Activated CD4-positive, alpha-beta T cell treated with anti-CD3 and anti-CD28 coated beads, Interleukin-2, amount 50 U/mL, for 4 hours (primary cell): ENCODE measurements at regions not wholly inside any gene's neighbourhood (a gene's known extent, or its start where the extent isn't known, plus 50 kb on each side); places are given as distances from the start of the nearest gene placed in this dataset.

ENCODE experiments used
- DNase-seq, 2 experiments: peaks; one replicate each; pipeline ENCODE4 v3.0.0-alpha.2; 2020

GRCh38 chr4:22217480-22217879 lies 268.9 kb upstream of the KCNIP4 start:
- no peak for DNase-seq

DNA sequence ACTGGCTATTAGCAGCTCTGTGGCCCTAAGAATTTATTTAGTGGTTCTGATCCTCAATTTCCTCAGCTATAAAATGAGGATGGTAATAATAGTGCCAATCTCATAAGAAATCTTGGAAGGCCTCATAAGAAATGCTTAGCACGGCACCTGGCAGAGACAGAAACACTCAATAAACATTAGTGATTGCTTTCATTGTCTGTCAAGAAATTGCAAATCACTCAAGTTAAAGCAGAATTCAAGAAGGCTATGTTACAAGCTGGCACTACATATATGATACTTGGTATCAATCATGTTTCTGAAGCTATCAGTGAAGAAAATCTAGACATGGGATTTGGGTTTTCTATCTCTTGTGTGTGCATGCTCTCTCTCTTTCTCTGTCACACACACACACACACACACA lies 267.7 kb upstream of the KCNIP4 start:
- DNase-seq, result no peak

GRCh38 chr4:22215084-22215483 lies 266.5 kb upstream of the KCNIP4 start:
- DNase-seq, result no peak

GRCh38 chr4:22203711-22204011 lies 255.1 kb upstream of the KCNIP4 start:
- no peak for DNase-seq

DNA sequence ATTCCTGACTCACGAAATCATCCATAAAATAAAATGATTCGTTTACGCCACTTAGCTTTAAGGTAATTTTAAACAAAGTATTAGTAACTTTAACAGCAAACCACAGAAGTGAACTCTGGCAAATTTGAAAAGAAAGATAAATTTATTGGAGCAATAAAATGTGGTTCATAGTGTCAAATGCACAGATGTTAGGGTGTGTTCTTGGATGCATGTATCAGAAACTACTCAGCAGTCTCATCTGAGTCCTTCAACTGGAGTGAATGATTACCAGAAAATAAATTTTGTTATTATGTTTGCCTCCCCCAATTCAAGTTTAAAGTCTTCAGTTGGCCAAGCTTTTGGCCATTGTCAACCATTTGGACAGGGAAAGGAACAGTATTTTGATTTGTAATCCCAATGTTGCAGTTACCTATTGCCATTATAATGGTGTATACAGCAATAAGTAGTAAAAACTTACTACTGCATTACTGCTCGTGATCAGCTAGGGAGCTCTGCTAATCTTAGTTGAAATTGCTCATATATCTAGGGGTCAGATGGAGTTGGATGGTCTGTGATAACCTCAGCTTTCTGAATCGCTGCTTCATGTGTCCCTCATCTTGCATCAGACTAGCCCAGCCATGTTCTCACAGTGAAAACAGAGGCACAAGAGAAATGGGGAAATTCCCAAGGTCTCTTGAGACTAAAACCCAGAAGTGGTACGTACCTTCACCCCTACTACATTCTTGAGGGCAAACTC lies 254.6 kb upstream of the KCNIP4 start:
- DNase-seq, result no peak

DNA sequence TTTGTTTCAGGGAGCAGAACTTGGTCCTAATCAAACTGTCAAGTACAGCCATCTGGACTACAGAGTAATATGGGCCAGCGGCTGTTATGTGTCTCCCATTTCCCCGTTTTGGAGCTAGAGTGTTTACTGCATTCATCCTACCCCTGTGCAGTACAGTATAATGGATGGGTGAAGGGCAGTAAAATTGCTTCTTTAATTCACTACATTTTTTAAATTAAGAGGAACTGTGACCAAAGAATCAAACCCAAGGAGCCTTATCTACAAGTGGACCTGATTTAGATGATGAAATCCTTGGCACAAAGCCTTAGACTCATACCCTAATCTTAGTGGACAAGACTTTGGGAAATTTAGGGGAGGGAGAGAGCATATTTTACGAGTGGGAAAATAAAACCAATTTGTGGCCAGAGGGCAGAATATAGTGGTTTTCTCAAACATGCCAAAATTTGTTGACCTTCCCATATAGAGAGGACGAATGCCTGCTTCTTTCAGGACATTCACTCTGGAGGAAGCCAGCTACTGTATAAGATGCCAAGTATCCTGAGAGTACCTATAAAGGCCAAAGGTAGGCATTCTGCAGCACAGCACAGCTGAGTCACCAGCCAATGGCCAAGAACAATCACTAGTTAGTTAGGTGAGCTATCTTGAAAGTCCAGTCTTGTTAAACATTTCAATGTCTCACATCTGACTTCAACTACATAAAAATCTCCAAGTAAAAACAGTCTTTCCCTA lies 253.8 kb upstream of the KCNIP4 start:
- no peak for DNase-seq

- DNase-seq, result no peak
Measured at GRCh38 chr4:22201256-22201655, 252.7 kb upstream of the KCNIP4 start.

DNA sequence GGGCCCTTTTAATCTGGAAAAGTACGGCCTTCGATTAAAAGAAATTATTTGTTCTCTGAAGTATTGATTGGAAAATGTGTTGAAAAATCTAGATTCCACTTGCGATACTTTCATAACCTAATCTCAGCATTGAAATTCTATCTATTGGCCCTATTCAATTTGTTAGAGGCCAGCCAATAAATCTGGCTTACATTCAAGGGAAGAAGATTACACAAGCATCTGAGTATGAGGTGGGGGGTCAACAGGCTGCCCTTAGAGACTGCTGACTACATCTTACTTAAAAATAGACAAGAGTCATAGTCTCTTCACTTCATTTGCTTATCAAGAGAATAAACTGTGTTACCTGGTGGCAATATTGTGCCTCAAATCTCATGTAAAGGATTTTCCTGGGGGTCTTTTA lies 248.0 kb upstream of the KCNIP4 start:
- no peak for DNase-seq

- no peak for DNase-seq
Measured at GRCh38 chr4:22192084-22192511, 243.5 kb upstream of the KCNIP4 start.

- no peak for DNase-seq
Measured at GRCh38 chr4:22191565-22191964, 243.0 kb upstream of the KCNIP4 start.

DNA sequence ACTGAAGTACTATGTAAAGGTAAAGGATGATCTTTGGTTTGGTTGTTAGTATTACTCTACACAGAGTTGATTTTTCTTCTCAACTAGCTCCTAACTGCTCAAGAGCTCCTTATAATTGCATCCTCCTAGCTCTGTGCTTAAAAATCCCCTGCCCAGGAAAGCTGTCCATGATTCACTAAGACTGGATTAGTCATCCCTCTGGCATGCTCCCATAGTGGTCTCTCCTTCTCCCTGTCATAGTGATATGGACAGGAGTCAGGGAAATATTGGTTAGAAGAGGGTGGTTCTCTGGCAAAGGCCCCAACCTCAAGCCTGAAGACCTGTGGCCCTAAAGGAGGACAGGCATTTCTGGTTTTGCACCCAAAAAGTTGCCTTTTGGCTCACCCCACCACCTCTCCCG lies 242.3 kb upstream of the KCNIP4 start:
- DNase-seq, result no peak

GRCh38 chr4:22187203-22187820 lies 238.7 kb upstream of the KCNIP4 start:
- no peak for DNase-seq

DNA sequence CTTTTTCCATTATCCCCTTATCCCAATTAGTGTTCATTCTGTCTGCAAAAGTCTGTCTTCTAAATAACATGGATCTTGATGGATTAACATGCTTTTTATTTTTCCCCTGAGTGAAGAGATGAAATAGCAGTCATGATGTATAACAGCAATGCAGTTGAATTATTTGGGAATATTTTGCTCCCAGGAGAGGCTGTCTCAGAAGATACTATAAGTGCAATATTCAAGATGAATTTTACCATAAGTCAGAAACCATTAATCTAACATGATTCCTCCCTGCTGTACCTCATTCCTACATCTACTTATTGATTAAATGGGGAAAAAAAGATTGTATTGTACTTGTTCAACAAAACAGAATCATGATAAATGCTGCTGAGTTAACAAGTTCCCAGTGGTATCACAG lies 233.2 kb upstream of the KCNIP4 start:
- DNase-seq, result no peak

DNA sequence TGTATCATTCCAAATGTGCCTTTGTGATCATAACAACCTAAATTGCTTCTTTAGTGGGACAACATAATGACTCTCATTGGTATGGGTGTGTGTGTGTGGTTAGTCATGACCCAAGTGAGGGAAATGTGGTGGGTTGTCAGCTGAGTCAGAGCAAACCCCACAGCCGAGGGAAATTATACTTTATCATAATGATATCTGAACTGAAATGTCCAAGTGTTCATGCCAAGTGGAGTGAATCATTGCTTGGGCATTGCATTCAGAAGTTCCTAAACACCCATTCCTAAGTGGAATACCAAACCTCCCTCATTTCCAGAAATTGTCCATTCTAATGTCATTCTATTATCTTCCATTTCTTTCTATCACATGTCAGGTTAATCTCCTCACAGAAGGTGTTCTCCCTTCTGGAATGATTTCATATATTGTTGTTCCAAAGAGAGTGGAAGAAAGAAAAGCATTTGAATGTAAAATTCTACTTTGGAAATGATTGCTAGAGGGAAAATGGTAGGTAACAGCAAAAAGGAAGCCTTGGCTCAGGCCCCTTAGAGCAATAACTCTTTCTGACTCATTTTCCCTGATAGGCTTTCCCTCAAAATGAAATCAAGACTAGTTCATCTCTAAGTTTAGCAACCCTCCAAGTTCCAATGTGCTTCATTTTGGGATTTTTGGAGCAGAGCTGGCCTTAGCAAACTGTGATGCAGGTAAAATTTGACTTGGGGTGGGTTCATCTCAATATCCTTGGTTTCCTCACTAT lies 230.7 kb upstream of the KCNIP4 start:
- DNase-seq, result no peak

DNA sequence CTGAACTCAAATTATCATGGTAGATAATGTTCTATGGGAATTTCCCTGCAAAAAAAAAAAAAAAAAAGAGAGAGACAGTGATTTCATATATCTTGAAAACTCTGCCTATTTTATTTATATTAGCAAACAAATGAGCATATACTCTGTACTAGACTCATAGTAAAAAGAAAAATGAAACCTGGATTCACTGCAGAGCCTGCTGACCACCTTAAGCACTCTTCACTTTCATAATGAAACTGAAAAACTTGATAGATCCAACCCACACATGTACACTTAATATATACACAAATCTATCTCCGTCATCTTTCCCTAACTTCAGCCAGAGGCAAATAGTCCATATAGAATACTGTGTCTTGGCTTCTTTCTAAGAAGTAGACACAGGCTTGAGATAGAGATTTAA lies 226.1 kb upstream of the KCNIP4 start:
- DNase-seq, result no peak

- DNase-seq, result no peak
Measured at GRCh38 chr4:22170353-22170752, 221.8 kb upstream of the KCNIP4 start.

- DNase-seq, result no peak
Measured at GRCh38 chr4:22167201-22167600, 218.6 kb upstream of the KCNIP4 start.

GRCh38 chr4:22162454-22162853 lies 213.9 kb upstream of the KCNIP4 start:
- DNase-seq, result no peak

DNA sequence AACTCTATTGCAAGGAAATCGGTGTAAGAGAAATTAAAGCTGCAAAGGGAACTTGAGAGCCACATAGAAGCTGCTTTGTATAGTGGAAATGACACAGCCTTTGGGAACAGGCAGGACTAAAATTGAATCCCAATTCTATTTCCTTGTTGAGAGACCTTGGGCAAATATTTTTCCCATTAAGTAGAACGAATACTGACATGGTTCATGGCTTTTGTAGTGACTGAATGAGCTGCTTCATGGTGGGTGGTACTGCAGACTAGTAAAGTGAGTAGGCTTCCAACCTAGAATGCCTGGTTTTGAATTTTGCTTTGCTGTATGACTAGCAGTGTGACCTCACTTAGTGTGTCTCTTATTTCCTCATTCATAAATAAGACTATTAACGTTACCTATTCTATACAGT lies 182.2 kb upstream of the KCNIP4 start:
- no peak for DNase-seq

DNA sequence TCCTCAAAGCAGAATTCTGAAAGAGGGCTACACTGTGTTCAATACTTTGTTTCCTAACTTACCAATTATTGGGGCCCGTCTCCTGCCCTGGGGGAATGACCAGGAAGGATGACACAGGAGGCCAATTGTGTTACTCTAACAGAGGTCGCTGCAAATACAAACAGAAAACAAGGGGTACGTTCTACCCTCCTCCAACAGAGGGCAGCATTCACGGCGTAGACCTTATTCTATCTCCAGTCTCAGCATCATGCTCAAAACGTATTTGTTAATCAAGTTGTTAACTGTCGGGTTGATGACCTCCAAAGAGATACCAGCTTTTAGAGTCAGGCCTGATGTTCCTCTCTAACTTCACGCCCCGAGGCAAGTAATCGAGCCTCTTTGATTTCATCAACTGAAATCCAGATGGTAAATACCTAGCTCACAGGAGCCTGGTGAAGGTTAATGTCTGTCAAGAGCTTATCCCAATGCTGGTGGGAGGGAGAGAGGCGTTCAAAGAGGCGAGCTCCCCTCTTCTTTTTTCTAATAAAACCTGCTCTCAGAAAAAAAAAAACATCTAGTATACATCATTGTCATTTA lies 181.0 kb upstream of the KCNIP4 start:
- DNase-seq, result no peak

- no peak for DNase-seq
Measured at GRCh38 chr4:22122062-22122461, 173.5 kb upstream of the KCNIP4 start.

GRCh38 chr4:22115262-22115661 lies 166.7 kb upstream of the KCNIP4 start:
- DNase-seq, result no peak

- no peak for DNase-seq
Measured at GRCh38 chr4:22103768-22104167, 155.2 kb upstream of the KCNIP4 start.
